ENCODE measurements at regions not wholly inside any gene's neighbourhood (a gene's known extent, or its start where the extent isn't known, plus 50 kb on each side); places are given as distances from the start of the nearest gene placed in this dataset.

DNA sequence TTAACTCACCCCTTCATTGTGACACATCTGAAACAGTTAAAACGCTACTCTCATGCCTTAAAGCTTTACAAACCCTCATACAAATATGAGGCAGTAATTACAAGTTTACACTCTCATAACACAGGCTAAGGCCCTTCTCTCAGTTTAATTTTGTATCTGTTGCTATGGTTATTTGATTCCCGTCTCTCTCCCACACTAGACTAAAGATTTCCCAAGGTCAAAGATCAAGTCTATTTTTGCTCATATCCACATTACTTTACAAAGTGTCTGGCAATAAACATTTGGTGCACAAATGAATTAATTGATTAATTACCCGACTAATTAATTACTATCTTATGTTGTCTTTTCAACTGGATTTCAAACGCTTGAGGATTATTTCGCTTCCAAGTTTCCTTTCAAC is 86.4 kb upstream of the MYOCD start:
- no peak overlapping the region for H3K27ac Mint-ChIP-seq
- ChIA-PET CTCF (no interaction called here), POLR2A (no interaction called here)
- TF ChIP-seq, protein P1, sequence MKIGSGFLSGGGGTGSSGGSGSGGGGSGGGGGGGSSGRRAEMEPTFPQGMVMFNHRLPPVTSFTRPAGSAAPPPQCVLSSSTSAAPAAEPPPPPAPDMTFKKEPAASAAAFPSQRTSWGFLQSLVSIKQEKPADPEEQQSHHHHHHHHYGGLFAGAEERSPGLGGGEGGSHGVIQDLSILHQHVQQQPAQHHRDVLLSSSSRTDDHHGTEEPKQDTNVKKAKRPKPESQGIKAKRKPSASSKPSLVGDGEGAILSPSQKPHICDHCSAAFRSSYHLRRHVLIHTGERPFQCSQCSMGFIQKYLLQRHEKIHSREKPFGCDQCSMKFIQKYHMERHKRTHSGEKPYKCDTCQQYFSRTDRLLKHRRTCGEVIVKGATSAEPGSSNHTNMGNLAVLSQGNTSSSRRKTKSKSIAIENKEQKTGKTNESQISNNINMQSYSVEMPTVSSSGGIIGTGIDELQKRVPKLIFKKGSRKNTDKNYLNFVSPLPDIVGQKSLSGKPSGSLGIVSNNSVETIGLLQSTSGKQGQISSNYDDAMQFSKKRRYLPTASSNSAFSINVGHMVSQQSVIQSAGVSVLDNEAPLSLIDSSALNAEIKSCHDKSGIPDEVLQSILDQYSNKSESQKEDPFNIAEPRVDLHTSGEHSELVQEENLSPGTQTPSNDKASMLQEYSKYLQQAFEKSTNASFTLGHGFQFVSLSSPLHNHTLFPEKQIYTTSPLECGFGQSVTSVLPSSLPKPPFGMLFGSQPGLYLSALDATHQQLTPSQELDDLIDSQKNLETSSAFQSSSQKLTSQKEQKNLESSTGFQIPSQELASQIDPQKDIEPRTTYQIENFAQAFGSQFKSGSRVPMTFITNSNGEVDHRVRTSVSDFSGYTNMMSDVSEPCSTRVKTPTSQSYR (CRISPR knock-in tag; IDR thresholded peaks at IDR 0.05) = no peak
- TF ChIP-seq, protein P2, sequence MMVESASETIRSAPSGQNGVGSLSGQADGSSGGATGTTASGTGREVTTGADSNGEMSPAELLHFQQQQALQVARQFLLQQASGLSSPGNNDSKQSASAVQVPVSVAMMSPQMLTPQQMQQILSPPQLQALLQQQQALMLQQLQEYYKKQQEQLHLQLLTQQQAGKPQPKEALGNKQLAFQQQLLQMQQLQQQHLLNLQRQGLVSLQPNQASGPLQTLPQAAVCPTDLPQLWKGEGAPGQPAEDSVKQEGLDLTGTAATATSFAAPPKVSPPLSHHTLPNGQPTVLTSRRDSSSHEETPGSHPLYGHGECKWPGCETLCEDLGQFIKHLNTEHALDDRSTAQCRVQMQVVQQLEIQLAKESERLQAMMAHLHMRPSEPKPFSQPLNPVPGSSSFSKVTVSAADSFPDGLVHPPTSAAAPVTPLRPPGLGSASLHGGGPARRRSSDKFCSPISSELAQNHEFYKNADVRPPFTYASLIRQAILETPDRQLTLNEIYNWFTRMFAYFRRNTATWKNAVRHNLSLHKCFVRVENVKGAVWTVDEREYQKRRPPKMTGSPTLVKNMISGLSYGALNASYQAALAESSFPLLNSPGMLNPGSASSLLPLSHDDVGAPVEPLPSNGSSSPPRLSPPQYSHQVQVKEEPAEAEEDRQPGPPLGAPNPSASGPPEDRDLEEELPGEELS (CRISPR knock-in tag; IDR thresholded peaks at IDR 0.05) = no peak
- TF ChIP-seq GTF2I (CRISPR knock-in tag; conservative IDR thresholded peaks at IDR 0.05) (no peak), SP1 (CRISPR knock-in tag; conservative IDR thresholded peaks at IDR 0.05) (no peak), ZNF317 (CRISPR knock-in tag; IDR thresholded peaks at IDR 0.05; ENCODE audit: borderline replicate concordance, low read depth) (no peak), NFE2L1 (CRISPR knock-in tag; IDR thresholded peaks at IDR 0.05) (no peak), NFATC4 (CRISPR knock-in tag; IDR thresholded peaks at IDR 0.05) (no peak), JUN (CRISPR knock-in tag; IDR thresholded peaks at IDR 0.05) (no peak), CREM (CRISPR knock-in tag; IDR thresholded peaks at IDR 0.05) (no peak), RELA (CRISPR knock-in tag; IDR thresholded peaks at IDR 0.05; ENCODE audit: borderline replicate concordance) (no peak)
- TF ChIP-seq, protein P3, sequence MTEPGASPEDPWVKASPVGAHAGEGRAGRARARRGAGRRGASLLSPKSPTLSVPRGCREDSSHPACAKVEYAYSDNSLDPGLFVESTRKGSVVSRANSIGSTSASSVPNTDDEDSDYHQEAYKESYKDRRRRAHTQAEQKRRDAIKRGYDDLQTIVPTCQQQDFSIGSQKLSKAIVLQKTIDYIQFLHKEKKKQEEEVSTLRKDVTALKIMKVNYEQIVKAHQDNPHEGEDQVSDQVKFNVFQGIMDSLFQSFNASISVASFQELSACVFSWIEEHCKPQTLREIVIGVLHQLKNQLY (CRISPR knock-in tag; IDR thresholded peaks at IDR 0.05) = no peak
- TF ChIP-seq, protein P4, sequence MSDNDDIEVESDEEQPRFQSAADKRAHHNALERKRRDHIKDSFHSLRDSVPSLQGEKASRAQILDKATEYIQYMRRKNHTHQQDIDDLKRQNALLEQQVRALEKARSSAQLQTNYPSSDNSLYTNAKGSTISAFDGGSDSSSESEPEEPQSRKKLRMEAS (CRISPR knock-in tag; IDR thresholded peaks at IDR 0.05) = no peak
- TF ChIP-seq, protein P5, sequence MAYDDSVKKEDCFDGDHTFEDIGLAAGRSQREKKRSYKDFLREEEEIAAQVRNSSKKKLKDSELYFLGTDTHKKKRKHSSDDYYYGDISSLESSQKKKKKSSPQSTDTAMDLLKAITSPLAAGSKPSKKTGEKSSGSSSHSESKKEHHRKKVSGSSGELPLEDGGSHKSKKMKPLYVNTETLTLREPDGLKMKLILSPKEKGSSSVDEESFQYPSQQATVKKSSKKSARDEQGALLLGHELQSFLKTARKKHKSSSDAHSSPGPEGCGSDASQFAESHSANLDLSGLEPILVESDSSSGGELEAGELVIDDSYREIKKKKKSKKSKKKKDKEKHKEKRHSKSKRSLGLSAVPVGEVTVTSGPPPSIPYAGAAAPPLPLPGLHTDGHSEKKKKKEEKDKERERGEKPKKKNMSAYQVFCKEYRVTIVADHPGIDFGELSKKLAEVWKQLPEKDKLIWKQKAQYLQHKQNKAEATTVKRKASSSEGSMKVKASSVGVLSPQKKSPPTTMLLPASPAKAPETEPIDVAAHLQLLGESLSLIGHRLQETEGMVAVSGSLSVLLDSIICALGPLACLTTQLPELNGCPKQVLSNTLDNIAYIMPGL (CRISPR knock-in tag; IDR thresholded peaks at IDR 0.05) = no peak
- TF ChIP-seq, protein P6, sequence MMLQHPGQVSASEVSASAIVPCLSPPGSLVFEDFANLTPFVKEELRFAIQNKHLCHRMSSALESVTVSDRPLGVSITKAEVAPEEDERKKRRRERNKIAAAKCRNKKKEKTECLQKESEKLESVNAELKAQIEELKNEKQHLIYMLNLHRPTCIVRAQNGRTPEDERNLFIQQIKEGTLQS (CRISPR knock-in tag; conservative IDR thresholded peaks at IDR 0.05) = no peak
- H3K4me1 Mint-ChIP-seq = peaks cover 3% of the 10 kb centered on the region; the same call in 1 of the 2 replicates
- DNase-seq (ENCODE audit: low spot score) = no peak
- no peaks in the 10 kb centered on the region for H3K27me3 Mint-ChIP-seq (ENCODE audit: low read depth)
- ATAC-seq = no peak
- peaks cover 7% of the 10 kb centered on the region for H3K9me3 Mint-ChIP-seq
- H3K4me3 Mint-ChIP-seq = no peak overlapping the region
- H3K36me3 Mint-ChIP-seq = 0 out of 2 replicates have a peak, but pooled peaks cover 3% of the 10 kb centered on the region

DNA sequence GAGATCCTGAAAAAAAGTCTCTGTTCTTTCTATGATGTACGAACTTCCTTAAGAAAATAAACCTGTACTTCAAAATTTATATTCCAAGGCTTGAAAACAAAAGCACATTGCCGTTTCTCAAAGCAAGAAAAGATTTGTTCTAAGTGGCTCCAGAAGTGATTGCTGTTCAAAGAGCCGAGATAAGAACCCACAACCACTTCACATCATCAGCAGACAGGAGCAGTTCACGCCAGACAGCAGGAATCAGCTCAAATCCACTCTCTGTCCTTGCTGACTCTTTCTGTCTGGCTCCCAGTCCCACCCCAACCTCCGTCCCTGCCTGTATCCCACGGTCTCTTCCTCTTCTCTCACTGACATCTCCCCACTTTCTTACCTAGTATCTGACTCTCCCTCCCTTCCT is 85.0 kb upstream of the MYOCD start:
- CTCF ChIA-PET = no interaction called here
- no peaks in the 10 kb centered on the region for H3K27me3 Mint-ChIP-seq (ENCODE audit: low read depth)
- ATAC-seq (no peak), DNase-seq (ENCODE audit: low spot score) (no peak)
- POLR2A ChIA-PET = interaction anchor here (0.6 kb wide), 1 partner anchor 11 kb away, joined by 3 read pairs; no protein-coding TSS in a partner anchor
- TF ChIP-seq FOXJ3 (CRISPR knock-in tag; IDR thresholded peaks at IDR 0.05; ENCODE audit: borderline replicate concordance) = no peak
- TF ChIP-seq, protein P7, sequence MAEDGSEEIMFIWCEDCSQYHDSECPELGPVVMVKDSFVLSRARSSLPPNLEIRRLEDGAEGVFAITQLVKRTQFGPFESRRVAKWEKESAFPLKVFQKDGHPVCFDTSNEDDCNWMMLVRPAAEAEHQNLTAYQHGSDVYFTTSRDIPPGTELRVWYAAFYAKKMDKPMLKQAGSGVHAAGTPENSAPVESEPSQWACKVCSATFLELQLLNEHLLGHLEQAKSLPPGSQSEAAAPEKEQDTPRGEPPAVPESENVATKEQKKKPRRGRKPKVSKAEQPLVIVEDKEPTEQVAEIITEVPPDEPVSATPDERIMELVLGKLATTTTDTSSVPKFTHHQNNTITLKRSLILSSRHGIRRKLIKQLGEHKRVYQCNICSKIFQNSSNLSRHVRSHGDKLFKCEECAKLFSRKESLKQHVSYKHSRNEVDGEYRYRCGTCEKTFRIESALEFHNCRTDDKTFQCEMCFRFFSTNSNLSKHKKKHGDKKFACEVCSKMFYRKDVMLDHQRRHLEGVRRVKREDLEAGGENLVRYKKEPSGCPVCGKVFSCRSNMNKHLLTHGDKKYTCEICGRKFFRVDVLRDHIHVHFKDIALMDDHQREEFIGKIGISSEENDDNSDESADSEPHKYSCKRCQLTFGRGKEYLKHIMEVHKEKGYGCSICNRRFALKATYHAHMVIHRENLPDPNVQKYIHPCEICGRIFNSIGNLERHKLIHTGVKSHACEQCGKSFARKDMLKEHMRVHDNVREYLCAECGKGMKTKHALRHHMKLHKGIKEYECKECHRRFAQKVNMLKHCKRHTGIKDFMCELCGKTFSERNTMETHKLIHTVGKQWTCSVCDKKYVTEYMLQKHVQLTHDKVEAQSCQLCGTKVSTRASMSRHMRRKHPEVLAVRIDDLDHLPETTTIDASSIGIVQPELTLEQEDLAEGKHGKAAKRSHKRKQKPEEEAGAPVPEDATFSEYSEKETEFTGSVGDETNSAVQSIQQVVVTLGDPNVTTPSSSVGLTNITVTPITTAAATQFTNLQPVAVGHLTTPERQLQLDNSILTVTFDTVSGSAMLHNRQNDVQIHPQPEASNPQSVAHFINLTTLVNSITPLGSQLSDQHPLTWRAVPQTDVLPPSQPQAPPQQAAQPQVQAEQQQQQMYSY (CRISPR knock-in tag; IDR thresholded peaks at IDR 0.05) = no peak
- TF ChIP-seq, protein P6 (CRISPR knock-in tag; conservative IDR thresholded peaks at IDR 0.05) = no peak
- TF ChIP-seq, protein P8, sequence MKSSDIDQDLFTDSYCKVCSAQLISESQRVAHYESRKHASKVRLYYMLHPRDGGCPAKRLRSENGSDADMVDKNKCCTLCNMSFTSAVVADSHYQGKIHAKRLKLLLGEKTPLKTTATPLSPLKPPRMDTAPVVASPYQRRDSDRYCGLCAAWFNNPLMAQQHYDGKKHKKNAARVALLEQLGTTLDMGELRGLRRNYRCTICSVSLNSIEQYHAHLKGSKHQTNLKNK (CRISPR knock-in tag; IDR thresholded peaks at IDR 0.05) = no peak
- TF ChIP-seq, protein P9, sequence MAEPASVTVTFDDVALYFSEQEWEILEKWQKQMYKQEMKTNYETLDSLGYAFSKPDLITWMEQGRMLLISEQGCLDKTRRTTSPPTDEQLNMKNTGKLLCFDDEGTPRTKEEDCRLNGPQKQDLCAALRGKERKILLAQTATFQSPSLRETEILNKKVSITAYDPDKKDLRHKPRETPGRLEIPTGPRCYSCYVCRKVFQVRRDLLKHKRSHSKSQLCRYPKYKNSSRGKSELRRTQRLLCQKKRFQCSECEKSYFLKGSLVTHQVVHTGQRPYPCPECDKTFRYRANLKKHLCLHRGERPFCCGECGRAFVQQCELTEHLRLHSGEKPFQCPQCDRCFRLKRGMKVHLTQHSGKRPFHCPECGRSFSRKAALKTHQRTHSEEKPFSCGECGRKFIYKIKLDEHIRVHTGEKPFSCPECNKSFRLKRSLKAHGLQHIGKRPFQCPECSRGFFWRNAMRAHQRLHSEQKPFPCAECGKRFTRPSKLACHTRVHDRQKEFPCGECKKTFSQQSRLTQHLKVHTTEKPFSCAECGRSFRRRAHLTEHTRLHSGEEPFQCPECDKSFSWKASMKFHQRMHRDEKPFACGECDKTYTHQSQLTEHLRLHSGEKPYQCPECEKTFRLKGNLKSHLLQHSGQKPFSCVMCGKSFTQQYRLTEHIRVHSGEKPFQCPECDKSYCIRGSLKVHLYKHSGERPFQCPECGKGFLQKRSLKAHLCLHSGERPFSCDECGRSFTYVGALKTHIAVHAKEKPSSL (CRISPR knock-in tag; conservative IDR thresholded peaks at IDR 0.05) = no peak
- TF ChIP-seq KAT7 (CRISPR knock-in tag; IDR thresholded peaks at IDR 0.05; ENCODE audit: borderline replicate concordance) = no peak
- TF ChIP-seq, protein P3 (CRISPR knock-in tag; IDR thresholded peaks at IDR 0.05) = no peak
- TF ChIP-seq NFATC4 (CRISPR knock-in tag; IDR thresholded peaks at IDR 0.05) = no peak
- H3K36me3 Mint-ChIP-seq = 0 out of 2 replicates have a peak, but pooled peaks cover 3% of the 10 kb centered on the region
- H3K27ac Mint-ChIP-seq = no peak overlapping the region
- no peak overlapping the region for H3K4me3 Mint-ChIP-seq
- H3K9me3 Mint-ChIP-seq = peaks cover 7% of the 10 kb centered on the region
- peaks cover 3% of the 10 kb centered on the region; the same call in 1 of the 2 replicates for H3K4me1 Mint-ChIP-seq

Data from WTC11 (cell line).